GM21576 (cell line): ENCODE measurements at regions not wholly inside any gene's neighbourhood (a gene's known extent, or its start where the extent isn't known, plus 50 kb on each side); places are given as distances from the start of the nearest gene placed in this dataset.

Experiments
- ATAC-seq: cut with Tn5 transposase; IDR thresholded peaks from one replicate; pipeline ENCODE4 v1.9.1; 2021; ENCODE audit warnings: mild to moderate bottlenecking, moderate library complexity; ENCODE audit not compliant: unreplicated experiment

DNA sequence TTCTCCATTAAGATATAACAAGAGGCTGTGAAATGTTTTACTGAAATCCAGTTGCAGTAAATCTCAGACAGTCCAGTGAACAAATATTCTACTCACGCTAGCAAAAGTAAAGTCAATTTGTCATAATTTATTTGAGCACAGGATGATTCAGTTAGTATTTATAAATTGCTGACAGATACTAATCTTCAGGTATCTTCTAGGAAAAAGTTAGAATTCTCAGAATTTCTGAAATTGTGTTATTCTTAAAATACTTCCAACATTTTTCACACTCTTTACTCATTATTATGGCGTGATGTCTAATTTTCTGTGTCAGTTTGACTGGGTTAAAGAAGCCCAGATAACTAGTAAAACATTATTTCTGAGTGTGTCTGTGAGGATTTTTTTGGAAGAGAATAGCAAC is 460.2 kb upstream of the ACVR2A start:
- ATAC-seq: no peak

- ATAC-seq: no peak
These were observed 462.4 kb upstream of the ACVR2A start for GRCh38 chr2:147382322-147382948.

GRCh38 chr2:147378403-147378802 is 466.4 kb upstream of the ACVR2A start:
- no peak for ATAC-seq

DNA sequence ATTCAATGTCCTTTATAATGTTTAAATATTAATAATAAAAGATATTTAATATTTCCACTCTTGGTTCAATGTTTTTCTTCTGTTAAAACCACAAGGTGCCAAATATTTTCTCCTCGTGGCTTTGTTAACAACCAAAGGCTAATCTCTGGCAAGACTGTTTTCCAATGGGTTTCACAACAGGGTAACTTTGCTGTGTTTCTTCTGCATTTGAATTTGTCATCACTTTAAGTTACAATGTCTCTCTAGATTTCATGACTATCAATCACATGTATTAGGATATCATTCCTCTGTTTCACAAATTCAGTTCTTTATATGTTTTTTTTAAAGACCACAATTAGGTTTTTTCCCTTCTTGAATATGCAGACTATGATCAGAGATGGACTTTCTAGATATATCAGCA is 469.8 kb upstream of the ACVR2A start:
- ATAC-seq: no peak

DNA sequence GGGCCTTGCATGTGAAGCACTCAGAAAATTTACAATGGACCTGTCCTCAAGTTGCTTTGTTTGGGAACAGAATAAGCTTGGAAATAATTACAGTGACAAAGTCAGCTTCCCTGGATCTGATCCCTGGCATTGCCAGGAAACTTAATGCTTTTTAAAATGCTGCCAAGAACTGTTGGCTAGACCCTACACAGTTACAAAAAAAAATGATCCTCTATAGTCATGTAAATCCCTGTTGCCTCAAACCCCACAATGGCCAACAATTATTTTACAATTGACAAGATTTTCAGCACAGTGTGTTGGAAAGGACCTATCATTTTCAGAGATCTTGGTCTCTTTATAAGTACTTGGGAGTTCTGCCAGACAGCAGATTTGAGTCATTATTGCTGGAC is 470.4 kb upstream of the ACVR2A start:
- ATAC-seq: no peak

GRCh38 chr2:147373800-147374422 is 470.9 kb upstream of the ACVR2A start:
- no peak for ATAC-seq

- no peak for ATAC-seq
These were observed 476.5 kb upstream of the ACVR2A start for GRCh38 chr2:147368306-147368705.

- ATAC-seq: no peak
These were observed 478.6 kb upstream of the ACVR2A start for GRCh38 chr2:147366279-147366678.

DNA sequence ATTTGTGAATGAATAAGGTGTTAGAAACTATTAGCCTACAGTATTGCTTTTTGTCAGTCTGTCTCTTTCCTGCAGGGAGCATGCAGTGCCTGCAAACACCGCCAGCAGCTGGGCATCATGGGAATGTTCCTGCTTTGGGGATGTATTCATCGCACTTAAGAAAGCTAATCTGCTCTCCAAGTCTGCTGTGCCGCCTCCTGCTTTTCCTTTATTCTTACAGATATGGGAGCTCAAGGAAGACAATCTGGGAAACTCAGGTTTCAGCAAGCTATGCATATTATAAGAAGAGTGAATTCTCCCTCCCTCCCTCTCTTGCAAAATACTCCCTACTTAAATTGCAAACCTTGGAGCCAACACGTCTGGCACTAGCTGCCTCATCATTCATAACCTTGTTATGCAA is 479.2 kb upstream of the ACVR2A start:
- ATAC-seq: no peak

GRCh38 chr2:147364597-147364996 is 480.2 kb upstream of the ACVR2A start:
- ATAC-seq: no peak

- ATAC-seq: no peak
These were observed 481.6 kb upstream of the ACVR2A start for GRCh38 chr2:147363181-147363580.

- ATAC-seq: no peak
These were observed 486.5 kb upstream of the ACVR2A start for GRCh38 chr2:147358375-147358774.

DNA sequence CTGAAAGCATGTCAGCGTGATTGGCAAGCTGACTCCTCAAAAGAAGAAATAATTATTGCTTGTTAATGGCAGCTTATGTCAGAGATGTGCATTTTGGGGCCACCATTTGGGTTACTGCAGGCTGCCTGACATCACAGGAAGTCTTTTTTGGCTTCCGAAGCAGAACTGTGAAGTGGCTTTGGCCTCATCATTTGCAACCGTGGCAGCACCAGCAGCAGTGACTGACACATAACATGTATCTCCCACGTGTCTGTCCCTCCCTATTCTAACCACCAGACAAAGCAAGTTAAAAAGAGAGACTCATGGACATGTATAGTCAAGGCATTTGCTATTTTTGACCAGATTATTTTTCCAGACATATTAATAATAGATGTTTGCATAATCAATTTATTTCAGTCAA is 488.7 kb upstream of the ACVR2A start:
- no peak for ATAC-seq

- ATAC-seq: no peak
These were observed 489.1 kb upstream of the ACVR2A start for GRCh38 chr2:147355706-147356105.

- ATAC-seq: no peak
These were observed 491.8 kb upstream of the ACVR2A start for GRCh38 chr2:147353072-147353381.

GRCh38 chr2:147352264-147353071 is 492.4 kb upstream of the ACVR2A start:
- no peak for ATAC-seq

GRCh38 chr2:147351784-147352183 is 493.0 kb upstream of the ACVR2A start:
- no peak for ATAC-seq

GRCh38 chr2:147348931-147349555 is 495.8 kb upstream of the ACVR2A start:
- ATAC-seq: no peak

DNA sequence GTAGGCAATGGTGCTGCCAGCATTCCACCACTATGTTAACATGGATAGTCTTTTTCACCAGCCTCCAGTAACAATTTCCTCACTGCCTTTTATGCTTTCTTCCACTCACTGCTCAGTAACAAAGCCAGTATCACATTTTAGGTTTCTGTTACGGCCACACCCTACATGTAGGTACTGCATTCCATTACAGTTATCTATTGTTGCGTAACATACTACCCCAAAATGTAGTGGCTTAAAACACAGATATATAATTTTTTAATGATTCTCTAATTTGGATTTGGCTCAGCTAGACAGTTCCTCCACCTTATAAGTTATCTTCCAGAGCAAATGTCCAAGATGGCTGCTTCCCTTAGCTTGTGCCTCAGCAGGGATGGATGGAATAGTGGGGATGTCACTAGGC is 498.7 kb upstream of the ACVR2A start:
- ATAC-seq: no peak

DNA sequence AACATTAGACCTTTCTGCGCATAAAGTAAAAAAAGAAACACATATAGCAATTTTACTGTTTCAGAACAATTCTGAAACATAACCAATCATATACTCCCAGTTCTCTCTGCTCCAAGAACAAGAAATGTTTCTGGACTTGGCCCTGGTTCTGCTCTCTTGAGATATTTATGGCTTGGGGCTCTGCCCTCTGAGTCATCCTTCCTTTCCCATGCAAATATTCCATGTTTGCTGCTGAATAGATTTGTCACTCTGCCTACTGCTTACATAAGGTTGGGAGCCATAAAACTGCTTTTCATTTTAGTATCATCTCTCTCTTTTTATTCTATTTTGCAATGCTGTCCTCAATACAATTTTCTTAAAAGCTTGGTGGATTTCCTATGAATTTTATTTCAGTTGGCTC is 499.6 kb upstream of the ACVR2A start:
- no peak for ATAC-seq

- ATAC-seq: no peak
These were observed 502.5 kb upstream of the ACVR2A start for GRCh38 chr2:147342329-147342728.
